HG03575 (cell line): ENCODE measurements at regions not wholly inside any gene's neighbourhood (a gene's known extent, or its start where the extent isn't known, plus 50 kb on each side); places are given as distances from the start of the nearest gene placed in this dataset.

ENCODE experiments used
- ATAC-seq: cut with Tn5 transposase; IDR thresholded peaks from one replicate; pipeline ENCODE4 v1.9.1; 2021; ENCODE audit not compliant: unreplicated experiment, insufficient number of reproducible peaks, low FRiP score; ENCODE audit errors: extremely low read depth

DNA sequence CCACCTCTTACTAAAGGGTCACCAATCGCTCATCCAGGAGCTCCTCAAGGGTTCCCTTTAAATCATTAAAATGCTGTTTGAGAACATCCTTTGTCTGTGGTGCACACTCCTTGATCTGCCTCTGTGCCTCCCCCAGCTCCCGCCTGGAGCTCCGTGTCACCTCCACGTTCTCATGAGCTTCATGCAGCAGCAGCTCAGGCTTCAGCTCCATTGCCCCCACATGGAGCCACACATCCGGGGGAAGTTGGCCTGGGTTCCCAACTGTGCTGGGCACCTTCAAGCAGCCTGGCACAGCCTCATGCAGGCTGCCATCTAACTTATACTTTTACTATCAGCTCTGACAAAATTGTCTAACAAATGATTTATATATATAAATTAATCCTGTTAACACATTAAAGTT is 585.8 kb upstream of the FAM174A start:
- ATAC-seq: no peak

DNA sequence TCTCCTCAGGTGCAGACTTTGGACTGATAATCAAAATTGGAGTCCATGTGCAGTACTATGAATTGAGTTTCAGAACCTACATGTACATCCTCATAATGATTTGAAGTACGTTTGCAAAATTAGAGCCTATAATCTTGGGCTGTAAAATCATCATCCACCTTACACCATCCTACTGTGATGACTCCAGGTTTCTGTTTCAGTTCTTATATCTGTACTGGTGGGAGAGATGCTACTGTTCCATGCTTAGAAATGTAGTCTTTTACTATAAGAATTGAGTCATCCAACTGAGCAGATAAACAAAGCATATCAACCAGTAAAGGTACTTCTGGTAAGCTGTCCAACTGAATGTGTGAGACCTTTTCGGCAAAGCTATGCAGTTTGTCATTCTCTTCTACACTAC is 586.3 kb upstream of the FAM174A start:
- no peak for ATAC-seq

DNA sequence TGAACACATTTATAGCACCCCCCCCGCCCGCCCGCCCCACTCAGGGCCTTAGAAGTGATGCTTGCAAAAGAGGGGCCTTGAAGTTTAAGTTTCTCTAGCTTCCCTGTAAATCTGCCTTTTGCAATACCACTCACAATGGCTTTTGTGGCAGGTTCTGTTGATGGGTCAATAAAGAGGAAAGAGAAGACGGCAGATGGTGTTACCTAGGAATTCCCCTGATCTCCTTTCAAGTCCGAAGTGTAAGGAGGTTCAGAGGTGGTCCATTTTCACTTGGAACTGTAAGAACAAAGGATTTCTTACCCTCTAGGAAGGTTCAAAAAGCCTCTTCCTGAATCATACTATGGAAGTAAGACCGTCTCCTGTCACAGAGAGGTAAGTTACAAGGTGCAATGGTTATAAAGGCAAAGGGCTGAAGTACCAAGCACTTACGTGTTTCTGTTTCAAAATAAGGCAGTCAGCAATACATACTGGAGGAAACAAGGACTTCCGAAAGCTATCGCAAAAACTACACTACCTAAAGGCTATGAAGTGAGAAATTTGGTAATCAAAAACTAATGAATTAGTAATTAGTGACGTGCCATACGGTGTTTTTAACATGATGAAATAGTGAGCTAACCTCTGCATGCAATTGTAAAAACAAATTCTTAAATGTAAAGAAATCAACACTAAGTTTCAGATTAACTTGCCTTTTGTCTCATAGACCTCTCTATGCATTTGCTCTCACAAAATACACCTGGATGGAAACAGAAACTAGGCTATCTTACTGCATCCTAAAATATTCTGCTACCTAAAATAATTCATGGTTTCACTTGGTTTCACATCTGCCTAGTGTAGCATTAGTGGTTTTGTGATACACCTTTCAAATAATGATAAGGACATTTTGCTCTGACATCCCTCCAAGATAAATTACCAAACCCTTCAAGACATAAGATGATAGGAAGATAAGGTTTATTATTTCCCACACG is 589.4 kb upstream of the FAM174A start:
- no peak for ATAC-seq

GRCh38 chr5:99940540-99940939 is 594.6 kb upstream of the FAM174A start:
- no peak for ATAC-seq

DNA sequence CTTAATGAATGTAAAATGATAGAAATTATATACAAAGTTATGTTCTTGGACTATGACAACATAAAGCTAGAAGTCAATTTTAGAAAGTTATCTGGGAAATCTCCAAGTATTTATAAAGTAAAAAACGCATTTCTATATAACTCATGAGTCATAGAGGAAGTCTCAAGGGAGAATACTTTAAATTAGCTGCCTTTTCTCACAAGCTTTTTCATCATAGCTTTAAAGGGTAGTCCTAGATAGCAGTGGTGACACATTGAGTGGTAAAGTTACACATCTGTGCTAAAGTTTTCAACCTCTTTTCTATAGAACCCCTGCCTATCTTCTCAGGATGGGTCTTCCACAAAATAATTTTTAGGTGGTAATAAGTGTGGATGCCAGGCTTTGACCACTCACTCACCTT is 598.3 kb upstream of the FAM174A start:
- ATAC-seq: no peak

DNA sequence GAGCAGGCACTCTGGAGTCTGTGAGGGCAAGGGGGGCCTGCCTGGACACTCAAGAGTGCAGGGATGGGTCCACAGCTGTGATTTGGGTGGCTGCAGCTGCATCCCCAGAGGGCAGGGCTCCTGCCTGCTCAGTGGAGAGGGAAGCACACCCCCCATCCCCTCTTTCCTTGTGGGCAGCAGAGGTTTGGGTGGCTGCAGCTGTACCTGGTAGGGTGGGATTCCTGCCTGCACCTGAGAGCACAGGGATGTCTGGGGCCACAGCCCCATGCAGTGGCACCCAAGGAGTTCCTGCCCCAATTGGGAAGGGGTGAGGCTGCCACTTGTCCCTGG is 605.4 kb upstream of the FAM174A start:
- ATAC-seq: no peak

DNA sequence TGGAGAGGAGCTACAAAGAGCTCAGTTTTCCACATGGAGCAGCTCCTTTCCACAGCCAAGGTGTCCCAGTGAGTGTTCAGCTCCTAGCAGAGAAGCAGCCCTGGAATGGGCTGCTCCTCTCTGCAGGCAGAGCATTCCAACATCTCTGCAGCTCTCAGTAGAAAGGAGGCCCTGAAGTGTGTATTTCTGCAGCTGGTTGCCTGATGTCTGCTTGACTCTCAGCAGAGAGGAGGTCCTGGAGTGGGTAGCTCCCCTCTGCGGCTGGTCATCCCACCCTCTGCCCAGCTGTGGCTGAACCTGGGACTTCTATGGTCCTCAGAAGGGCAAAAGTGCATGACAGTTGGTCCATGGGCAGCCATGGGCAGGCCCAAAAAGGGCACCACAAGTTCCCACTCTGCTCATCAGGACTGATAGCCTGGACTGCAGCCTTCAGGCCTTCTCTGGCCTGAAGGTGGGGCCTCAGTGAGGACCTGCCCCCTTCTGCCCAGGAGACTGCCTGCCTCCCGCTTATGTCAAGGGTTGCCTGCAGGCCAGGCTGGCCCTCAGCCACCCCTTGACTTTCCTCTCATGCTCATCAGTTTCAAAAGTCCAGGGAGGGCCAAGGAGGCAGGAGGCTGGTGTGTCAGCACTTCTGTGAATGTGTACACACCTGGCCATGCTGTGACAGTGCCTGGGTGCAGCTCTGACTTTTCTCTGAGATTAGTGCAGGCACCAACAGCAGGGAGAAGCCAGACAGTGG is 605.9 kb upstream of the FAM174A start:
- ATAC-seq: no peak

GRCh38 chr5:99928490-99928889 is 606.7 kb upstream of the FAM174A start:
- no peak for ATAC-seq

DNA sequence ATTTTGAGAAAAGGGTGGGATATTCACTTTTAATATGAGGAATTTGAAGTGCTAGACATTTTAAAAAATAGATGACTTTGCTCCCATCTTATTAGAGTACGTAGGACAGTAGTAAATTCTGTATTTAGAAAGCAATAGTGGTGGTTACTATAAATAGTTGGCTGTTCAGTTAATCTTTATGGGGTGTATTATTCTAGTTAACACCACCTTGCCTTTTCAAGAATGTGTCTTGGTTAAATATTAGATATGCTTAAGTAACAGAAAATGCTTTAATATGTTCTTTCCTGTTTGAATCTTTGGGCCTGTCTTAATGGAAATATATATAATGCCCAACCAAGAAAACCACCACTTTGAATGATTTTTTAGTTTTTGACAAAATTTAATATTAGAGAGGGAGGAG is 608.7 kb upstream of the FAM174A start:
- no peak for ATAC-seq

DNA sequence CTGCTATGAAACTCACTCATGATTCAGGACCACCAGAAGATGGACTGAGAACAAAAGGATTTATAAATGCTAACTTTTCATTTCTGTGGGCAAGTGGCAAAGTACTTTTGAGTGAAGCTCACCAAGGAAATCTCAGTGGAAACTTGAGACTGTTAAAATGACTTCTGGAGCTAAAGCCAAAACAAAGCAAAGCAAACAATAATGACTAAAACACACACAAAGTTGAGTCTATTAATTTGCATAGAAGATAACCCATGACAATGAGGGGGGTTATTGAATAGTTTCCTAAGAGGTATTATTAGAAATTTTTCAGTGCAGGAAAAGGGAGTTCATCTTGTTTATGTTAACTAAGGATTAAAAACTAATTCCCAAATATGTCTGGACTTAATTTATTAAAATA is 612.8 kb upstream of the FAM174A start:
- no peak for ATAC-seq

- no peak for ATAC-seq
Measured at GRCh38 chr5:99911971-99912370, 623.2 kb upstream of the FAM174A start.

DNA sequence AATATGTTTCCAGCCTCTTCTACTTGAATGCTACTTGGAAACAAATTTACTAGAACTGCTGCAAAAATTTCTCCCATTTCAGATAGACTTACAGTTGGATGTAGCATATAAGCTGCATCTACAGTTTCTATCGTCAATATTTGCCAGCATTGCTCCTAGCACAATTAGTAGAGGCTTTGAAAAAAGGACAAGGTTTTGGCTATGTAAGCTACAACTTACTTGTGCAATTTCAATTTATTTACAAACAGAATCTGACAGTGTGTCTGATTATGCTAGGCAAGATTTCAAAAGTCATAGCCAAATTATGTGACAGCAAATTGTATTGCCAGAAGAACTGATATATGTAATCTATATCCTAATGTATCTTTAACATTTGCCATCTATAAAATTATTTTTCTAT is 628.4 kb upstream of the FAM174A start:
- no peak for ATAC-seq

DNA sequence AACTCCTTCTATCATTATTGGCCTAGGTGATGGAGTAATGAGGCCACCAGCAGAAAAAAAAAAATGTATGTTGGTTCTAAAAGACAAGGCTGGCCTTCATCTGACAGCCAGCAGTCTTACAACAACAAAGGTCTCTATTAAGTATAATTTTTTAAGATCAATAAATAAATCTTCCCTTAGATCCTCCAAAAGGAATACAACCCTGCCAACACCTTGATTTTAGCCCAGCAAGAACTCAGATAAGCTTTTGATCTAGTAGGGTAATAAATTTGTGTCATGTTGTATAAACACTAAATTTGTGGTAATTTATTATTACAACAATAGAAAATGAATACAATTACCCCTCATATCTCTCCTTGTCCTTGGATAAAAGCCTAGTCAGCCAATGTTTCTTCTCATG is 633.2 kb upstream of the FAM174A start:
- ATAC-seq: no peak

- ATAC-seq: no peak
Measured at GRCh38 chr5:99900302-99900852, 634.8 kb upstream of the FAM174A start.

DNA sequence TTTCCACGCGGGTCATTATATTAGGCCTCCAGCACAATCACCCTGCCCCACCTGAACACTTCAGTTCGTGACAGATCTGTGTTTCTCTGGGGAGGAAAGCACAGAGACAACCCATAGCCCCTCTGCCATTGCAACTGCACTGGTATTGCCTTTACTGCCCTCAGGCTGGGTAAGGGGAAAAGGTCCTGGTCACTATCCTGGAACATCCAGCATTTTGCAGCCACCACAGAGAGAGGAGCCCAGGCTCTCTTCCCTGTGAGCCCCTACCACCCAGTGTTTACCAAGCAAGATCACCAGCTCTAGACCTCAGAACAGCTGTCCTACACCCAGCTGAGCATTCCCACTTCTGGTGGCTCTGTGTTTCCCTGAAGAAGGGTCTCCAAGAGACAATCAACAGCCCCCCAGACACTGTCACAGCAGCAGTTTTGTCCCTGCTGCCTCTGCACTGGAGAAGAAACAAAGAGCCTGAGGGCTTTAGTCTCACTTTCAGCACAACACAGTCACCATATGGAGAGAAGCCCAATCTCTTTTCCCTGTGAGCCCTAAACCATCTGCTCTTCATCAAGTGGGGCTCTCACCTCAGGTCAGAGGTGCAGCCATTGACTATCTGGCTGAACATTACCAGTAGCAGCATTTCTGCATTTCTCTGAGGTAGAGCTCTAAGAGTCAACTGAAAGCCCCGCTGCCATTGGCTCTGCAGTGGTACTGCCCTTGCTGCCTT is 655.2 kb upstream of the FAM174A start:
- ATAC-seq: no peak

DNA sequence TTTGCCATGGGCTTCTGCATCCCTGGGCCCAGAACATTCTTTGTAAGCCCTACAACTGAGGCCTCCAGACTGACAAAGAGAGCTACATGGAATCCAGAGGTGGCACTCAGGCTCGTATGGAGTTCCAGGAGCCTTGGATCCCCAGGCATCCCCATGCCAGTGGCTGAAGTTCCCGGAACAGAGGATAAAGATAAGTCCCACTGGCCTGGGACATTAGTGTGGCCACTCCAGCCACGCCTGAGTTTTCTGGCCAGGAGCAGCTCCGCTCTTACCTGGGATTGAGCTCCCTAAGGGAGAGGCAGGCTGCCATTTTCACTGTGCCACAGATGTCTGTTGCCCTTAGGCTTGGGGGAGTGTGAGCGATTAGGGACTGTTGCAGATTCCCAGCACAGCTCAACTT is 656.3 kb upstream of the FAM174A start:
- ATAC-seq: no peak

DNA sequence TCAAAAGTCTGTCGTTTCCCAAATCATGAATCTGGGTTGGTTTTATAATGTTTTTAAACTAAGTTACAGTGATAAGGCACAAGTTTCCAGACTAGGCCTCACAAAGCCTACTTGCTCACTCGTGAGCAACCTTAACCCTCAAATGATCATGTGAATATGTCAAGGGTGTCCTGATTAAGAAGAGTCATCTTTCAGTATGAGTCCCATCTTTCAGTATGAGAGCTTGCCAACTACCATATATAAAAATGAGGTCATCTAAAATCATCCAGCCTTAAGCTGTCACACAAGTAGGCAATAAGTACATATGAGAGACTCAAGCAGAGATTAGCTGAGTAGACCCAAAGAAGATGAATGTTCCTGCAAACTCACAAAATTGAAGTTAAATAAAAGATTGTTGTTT is 668.4 kb upstream of the FAM174A start:
- ATAC-seq: peak; percentile 94

GRCh38 chr5:99865159-99865558 is 670.0 kb upstream of the FAM174A start:
- no peak for ATAC-seq

GRCh38 chr5:99835791-99836190 is 699.4 kb upstream of the FAM174A start:
- no peak for ATAC-seq

GRCh38 chr5:99827136-99827535 is 708.0 kb upstream of the FAM174A start:
- no peak for ATAC-seq
